Transverse colon (tissue), 4 donors: ENCODE measurements at regions not wholly inside any gene's neighbourhood (a gene's known extent, or its start where the extent isn't known, plus 50 kb on each side); places are given as distances from the start of the nearest gene placed in this dataset.

Source experiments
- EP300 ChIP-seq: sonication (generic); formaldehyde crosslinking; IDR thresholded peaks from one replicate; pipeline ENCODE4 v1.6.1; 2017; ENCODE audit warnings: antibody characterized with exemption, low read depth
- POLR2A ChIP-seq: fragments of 450-650 bp; IDR thresholded peaks from one replicate; pipeline ENCODE4 v1.6.1; 2016; ENCODE audit warnings: antibody characterized with exemption, mild to moderate bottlenecking, moderate library complexity
- POLR2AphosphoS5 ChIP-seq, 3 donors: sonication (generic); formaldehyde crosslinking; IDR thresholded peaks; one replicate each; pipeline ENCODE4 v1.6.1; 2016; ENCODE audit warnings: antibody characterized with exemption in 3 of 3
- TF ChIP-seq, protein P1 (sequence below), 5 experiments: fragments of 200-600 bp in 3 of 5; fragments of 450-650 bp in 2 of 5; sonication (generic) in 3 of 5; IDR thresholded peaks; 1 replicate in 2 of 5; 2 replicates in 3 of 5; pipeline ENCODE4 v1.5.1; 2016 to 2017; ENCODE audit warnings: antibody characterized with exemption in 5 of 5, inconsistent platforms in 3 of 5, mild to moderate bottlenecking in 2 of 5, moderate library complexity in 1 of 5

DNA sequence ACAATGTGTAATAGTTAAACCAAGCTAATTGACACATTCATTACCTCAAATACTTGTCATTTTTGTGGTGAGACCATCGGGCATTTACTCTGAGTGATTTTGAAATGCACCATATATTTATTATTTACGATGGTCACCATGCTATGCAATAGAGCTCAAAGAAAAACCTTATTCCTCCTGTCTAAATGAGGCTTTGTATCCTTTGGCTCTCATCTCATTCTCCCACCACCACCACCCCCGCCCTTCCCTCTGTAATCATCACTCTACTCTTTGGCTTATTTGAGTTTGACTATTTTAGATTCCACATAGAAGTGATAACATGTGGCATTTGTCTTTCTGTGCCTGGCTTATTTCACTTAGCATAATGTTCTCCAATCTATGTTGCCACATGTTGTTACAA is 124.9 kb downstream of the CYSLTR2 start:
- TF ChIP-seq, protein P1, sequence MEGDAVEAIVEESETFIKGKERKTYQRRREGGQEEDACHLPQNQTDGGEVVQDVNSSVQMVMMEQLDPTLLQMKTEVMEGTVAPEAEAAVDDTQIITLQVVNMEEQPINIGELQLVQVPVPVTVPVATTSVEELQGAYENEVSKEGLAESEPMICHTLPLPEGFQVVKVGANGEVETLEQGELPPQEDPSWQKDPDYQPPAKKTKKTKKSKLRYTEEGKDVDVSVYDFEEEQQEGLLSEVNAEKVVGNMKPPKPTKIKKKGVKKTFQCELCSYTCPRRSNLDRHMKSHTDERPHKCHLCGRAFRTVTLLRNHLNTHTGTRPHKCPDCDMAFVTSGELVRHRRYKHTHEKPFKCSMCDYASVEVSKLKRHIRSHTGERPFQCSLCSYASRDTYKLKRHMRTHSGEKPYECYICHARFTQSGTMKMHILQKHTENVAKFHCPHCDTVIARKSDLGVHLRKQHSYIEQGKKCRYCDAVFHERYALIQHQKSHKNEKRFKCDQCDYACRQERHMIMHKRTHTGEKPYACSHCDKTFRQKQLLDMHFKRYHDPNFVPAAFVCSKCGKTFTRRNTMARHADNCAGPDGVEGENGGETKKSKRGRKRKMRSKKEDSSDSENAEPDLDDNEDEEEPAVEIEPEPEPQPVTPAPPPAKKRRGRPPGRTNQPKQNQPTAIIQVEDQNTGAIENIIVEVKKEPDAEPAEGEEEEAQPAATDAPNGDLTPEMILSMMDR (IDR thresholded peaks at IDR 0.05): no peak
- TF ChIP-seq POLR2AphosphoS5 (IDR thresholded peaks at IDR 0.05): no peak
- TF ChIP-seq EP300: no peak
- TF ChIP-seq POLR2A: no peak
